WTC11 (cell line): ENCODE measurements at regions not wholly inside any gene's neighbourhood (a gene's known extent, or its start where the extent isn't known, plus 50 kb on each side); places are given as distances from the start of the nearest gene placed in this dataset.

Source experiments
- ATAC-seq: fragments of 200-7000 bp; cut with Tn5 transposase; 2 replicates; pipeline ENCODE4 v1.10.0; 2021; ENCODE audit warnings: mild to moderate bottlenecking, moderate library complexity
- CTCF ChIA-PET: fragments of 300-600 bp; sonication (Branson Sonifier 250); formaldehyde crosslinking; loops from one replicate; lab custom pipeline; 2021; ENCODE audit warnings: antibody characterized with exemption; lab: Charles Lee
- POLR2A ChIA-PET: fragments of 350-600 bp; sonication (Branson Sonifier 250); formaldehyde crosslinking; loops from one replicate; lab custom pipeline; 2021; ENCODE audit warnings: antibody characterized with exemption; lab: Charles Lee
- DNase-seq: peaks from one replicate; pipeline ENCODE4 v3.0.0; 2021; ENCODE audit warnings: low spot score
- H3K27ac Mint-ChIP-seq: 2 replicates; pipeline ENCODE4 v1.8.0; 2021; ENCODE audit warnings: mixed read lengths
- H3K27me3 Mint-ChIP-seq: 2 replicates; pipeline ENCODE4 v1.8.0; 2021; ENCODE audit warnings: low read depth, mild to moderate bottlenecking, moderate library complexity, mixed read lengths
- H3K36me3 Mint-ChIP-seq: 2 replicates; pipeline ENCODE4 v1.8.0; 2021; ENCODE audit warnings: mixed read lengths
- H3K4me1 Mint-ChIP-seq: 2 replicates; pipeline ENCODE4 v1.8.0; 2022; ENCODE audit warnings: mixed read lengths
- H3K4me3 Mint-ChIP-seq: 2 replicates; pipeline ENCODE4 v1.8.0; 2021; ENCODE audit warnings: mild to moderate bottlenecking, moderate library complexity, mixed read lengths
- H3K9me3 Mint-ChIP-seq: 2 replicates; pipeline ENCODE4 v1.8.0; 2021; ENCODE audit warnings: mixed read lengths
- ATF3 ChIP-seq: sonication (generic); formaldehyde crosslinking; conservative IDR thresholded peaks from 2 replicates; pipeline ENCODE4 v1.8.1; 2022; ENCODE audit warnings: mild to moderate bottlenecking, missing genetic modification reagents
- CREB1 ChIP-seq: sonication (generic); formaldehyde crosslinking; IDR thresholded peaks from 2 replicates; pipeline ENCODE4 v1.8.0; 2023; ENCODE audit warnings: mild to moderate bottlenecking, missing genetic modification reagents
- CREM ChIP-seq: sonication (generic); formaldehyde crosslinking; IDR thresholded peaks from 2 replicates; pipeline ENCODE4 v1.8.1; 2022; ENCODE audit warnings: mild to moderate bottlenecking, missing genetic modification reagents, moderate library complexity
- FOXP1 ChIP-seq: sonication (generic); formaldehyde crosslinking; IDR thresholded peaks from 2 replicates; pipeline ENCODE4 v1.8.0; 2022; ENCODE audit warnings: missing genetic modification reagents, mild to moderate bottlenecking, moderate library complexity, borderline replicate concordance
- IRF2 ChIP-seq: sonication (generic); formaldehyde crosslinking; IDR thresholded peaks from 2 replicates; pipeline ENCODE4 v1.8.0; 2022; ENCODE audit warnings: low read depth, missing genetic modification reagents, borderline replicate concordance
- MLX ChIP-seq: sonication (generic); formaldehyde crosslinking; IDR thresholded peaks from 2 replicates; pipeline ENCODE4 v1.8.1; 2023; ENCODE audit warnings: mild to moderate bottlenecking, missing genetic modification reagents, moderate library complexity
- MXD4 ChIP-seq: fragments of 250-450 bp; sonication (Bioruptor Pico); IDR thresholded peaks from 2 replicates; pipeline ENCODE4 v1.8.0; 2021; ENCODE audit warnings: mild to moderate bottlenecking, moderate library complexity, borderline replicate concordance
- MYBL2 ChIP-seq: sonication (generic); formaldehyde crosslinking; IDR thresholded peaks from 2 replicates; pipeline ENCODE4 v1.8.1; 2023; ENCODE audit warnings: mild to moderate bottlenecking, moderate library complexity, missing genetic modification reagents
- NFYB ChIP-seq: sonication (generic); formaldehyde crosslinking; conservative IDR thresholded peaks from 2 replicates; pipeline ENCODE4 v1.8.0; 2022; ENCODE audit warnings: low read depth, missing genetic modification reagents
- NR1H2 ChIP-seq: sonication (generic); formaldehyde crosslinking; IDR thresholded peaks from 2 replicates; pipeline ENCODE4 v1.9.0; 2021; ENCODE audit warnings: mild to moderate bottlenecking, moderate library complexity, missing genetic modification reagents
- RELA ChIP-seq: sonication (generic); formaldehyde crosslinking; IDR thresholded peaks from 2 replicates; pipeline ENCODE4 v1.8.1; 2022; ENCODE audit warnings: missing genetic modification reagents, mild to moderate bottlenecking, borderline replicate concordance
- SMAD3 ChIP-seq: sonication (generic); formaldehyde crosslinking; IDR thresholded peaks from 2 replicates; pipeline ENCODE4 v1.8.0; 2022; ENCODE audit warnings: missing genetic modification reagents, mild to moderate bottlenecking, borderline replicate concordance
- SOX15 ChIP-seq: fragments of 250-450 bp; sonication (Bioruptor Pico); IDR thresholded peaks from 2 replicates; pipeline ENCODE4 v1.9.0; 2021; ENCODE audit warnings: mild to moderate bottlenecking
- ZNF138 ChIP-seq: sonication (generic); formaldehyde crosslinking; conservative IDR thresholded peaks from 2 replicates; pipeline ENCODE4 v1.8.1; 2022; ENCODE audit warnings: mild to moderate bottlenecking, moderate library complexity, missing genetic modification reagents
- ZNF263 ChIP-seq: sonication (generic); formaldehyde crosslinking; IDR thresholded peaks from 2 replicates; pipeline ENCODE4 v1.8.1; 2022; ENCODE audit warnings: low read depth, mild to moderate bottlenecking, moderate library complexity, missing genetic modification reagents
- ZNF425 ChIP-seq: fragments of 250-450 bp; sonication (Bioruptor Pico); conservative IDR thresholded peaks from 2 replicates; pipeline ENCODE4 v1.9.0; 2021; ENCODE audit warnings: mild to moderate bottlenecking
- ZNF671 ChIP-seq: fragments of 250-450 bp; sonication (Bioruptor Pico); IDR thresholded peaks from 2 replicates; pipeline ENCODE4 v1.8.0; 2021; ENCODE audit warnings: mild to moderate bottlenecking
- TF ChIP-seq, protein P1 (sequence below): sonication (generic); formaldehyde crosslinking; IDR thresholded peaks from 2 replicates; pipeline ENCODE4 v1.8.1; 2023; ENCODE audit warnings: mild to moderate bottlenecking, missing genetic modification reagents, borderline replicate concordance
- TF ChIP-seq, protein P2 (sequence below): sonication (generic); formaldehyde crosslinking; IDR thresholded peaks from 2 replicates; pipeline ENCODE4 v1.8.1; 2023; ENCODE audit warnings: mild to moderate bottlenecking, missing genetic modification reagents, moderate library complexity
- TF ChIP-seq, protein P3 (sequence below): sonication (generic); formaldehyde crosslinking; IDR thresholded peaks from 2 replicates; pipeline ENCODE4 v1.8.0; 2023; ENCODE audit warnings: missing genetic modification reagents, mild to moderate bottlenecking, borderline replicate concordance

GRCh38 chr5:89283728-89284493 lies 400.9 kb upstream of the MEF2C start:
- H3K36me3 Mint-ChIP-seq, result no peaks in the 10 kb centered on the region
- no peak for TF ChIP-seq MLX
- TF ChIP-seq MYBL2, result no peak
- TF ChIP-seq, protein P1, sequence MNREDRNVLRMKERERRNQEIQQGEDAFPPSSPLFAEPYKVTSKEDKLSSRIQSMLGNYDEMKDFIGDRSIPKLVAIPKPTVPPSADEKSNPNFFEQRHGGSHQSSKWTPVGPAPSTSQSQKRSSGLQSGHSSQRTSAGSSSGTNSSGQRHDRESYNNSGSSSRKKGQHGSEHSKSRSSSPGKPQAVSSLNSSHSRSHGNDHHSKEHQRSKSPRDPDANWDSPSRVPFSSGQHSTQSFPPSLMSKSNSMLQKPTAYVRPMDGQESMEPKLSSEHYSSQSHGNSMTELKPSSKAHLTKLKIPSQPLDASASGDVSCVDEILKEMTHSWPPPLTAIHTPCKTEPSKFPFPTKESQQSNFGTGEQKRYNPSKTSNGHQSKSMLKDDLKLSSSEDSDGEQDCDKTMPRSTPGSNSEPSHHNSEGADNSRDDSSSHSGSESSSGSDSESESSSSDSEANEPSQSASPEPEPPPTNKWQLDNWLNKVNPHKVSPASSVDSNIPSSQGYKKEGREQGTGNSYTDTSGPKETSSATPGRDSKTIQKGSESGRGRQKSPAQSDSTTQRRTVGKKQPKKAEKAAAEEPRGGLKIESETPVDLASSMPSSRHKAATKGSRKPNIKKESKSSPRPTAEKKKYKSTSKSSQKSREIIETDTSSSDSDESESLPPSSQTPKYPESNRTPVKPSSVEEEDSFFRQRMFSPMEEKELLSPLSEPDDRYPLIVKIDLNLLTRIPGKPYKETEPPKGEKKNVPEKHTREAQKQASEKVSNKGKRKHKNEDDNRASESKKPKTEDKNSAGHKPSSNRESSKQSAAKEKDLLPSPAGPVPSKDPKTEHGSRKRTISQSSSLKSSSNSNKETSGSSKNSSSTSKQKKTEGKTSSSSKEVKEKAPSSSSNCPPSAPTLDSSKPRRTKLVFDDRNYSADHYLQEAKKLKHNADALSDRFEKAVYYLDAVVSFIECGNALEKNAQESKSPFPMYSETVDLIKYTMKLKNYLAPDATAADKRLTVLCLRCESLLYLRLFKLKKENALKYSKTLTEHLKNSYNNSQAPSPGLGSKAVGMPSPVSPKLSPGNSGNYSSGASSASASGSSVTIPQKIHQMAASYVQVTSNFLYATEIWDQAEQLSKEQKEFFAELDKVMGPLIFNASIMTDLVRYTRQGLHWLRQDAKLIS (CRISPR knock-in tag), result no peak
- no peak for TF ChIP-seq SMAD3 (CRISPR knock-in tag)
- no peak for TF ChIP-seq CREB1
- no peak for TF ChIP-seq ATF3 (CRISPR knock-in tag)
- TF ChIP-seq NR1H2 (CRISPR knock-in tag), result no peak
- TF ChIP-seq, protein P2, sequence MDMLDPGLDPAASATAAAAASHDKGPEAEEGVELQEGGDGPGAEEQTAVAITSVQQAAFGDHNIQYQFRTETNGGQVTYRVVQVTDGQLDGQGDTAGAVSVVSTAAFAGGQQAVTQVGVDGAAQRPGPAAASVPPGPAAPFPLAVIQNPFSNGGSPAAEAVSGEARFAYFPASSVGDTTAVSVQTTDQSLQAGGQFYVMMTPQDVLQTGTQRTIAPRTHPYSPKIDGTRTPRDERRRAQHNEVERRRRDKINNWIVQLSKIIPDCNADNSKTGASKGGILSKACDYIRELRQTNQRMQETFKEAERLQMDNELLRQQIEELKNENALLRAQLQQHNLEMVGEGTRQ (CRISPR knock-in tag), result no peak
- no peak for TF ChIP-seq ZNF671 (CRISPR knock-in tag)
- TF ChIP-seq FOXP1, result no peak
- no peak for TF ChIP-seq SOX15 (CRISPR knock-in tag)
- TF ChIP-seq CREM (CRISPR knock-in tag), result no peak
- no peak for TF ChIP-seq ZNF263 (CRISPR knock-in tag)
- no peak overlapping the region for H3K27ac Mint-ChIP-seq
- ChIA-PET POLR2A (no interaction called here), CTCF (interaction anchor here (0.6 to 1.0 kb wide), 5 partner anchors 13 to 1143 kb away, joined by 3 to 6 read pairs (median 3); no protein-coding TSS in a partner anchor)
- no peaks in the 10 kb centered on the region for H3K9me3 Mint-ChIP-seq
- no peaks in the 10 kb centered on the region for H3K27me3 Mint-ChIP-seq
- no peak for DNase-seq
- no peak overlapping the region for H3K4me3 Mint-ChIP-seq
- H3K4me1 Mint-ChIP-seq, result no peaks in the 10 kb centered on the region
- ATAC-seq, result peak; percentile 78

DNA sequence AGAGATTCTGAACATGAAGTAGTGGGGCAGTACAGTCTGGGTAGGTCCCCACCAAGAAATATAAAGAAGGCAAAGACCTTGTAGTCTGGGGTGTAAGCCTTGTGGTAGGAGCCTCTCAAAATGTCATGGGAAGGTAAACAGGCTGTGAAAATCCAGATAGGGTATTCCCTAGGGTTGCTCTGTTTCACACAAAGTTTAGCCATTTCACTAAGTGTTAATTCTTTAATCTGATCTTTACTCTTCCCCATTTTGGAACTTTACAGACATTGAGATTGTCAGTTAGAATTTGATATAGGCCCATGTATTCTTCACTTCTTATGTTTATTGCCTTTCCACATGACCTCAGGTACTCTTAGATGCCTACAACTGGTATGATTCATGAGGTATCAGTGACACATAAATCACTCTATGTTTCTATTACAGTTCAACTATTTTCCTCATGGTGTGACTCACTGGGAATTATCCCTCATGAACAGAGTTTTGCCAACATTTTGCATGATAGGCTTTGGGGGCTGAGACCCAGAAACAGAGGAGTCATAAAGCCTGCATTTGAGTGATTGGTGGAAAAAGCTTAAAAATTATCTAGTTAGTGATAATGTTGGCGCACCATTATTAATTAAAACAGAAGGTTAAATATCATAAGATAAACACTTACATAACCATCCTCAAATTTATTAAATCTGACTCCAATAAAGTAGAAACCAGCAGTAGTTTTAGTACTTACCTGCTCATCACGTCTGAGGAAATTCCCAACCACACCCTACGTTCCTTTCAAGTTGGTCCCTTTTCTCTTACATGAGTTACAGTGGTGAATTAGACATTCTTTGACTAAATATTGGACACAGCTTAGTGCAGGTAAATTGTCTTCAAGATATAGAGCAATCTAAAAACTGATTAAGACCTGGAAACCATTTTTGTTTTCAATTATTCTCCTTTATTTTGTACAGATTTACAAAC lies 399.8 kb upstream of the MEF2C start:
- Mint-ChIP-seq H3K4me1 (no peaks in the 10 kb centered on the region), H3K27me3 (no peaks in the 10 kb centered on the region), H3K27ac (no peak overlapping the region), H3K4me3 (no peak overlapping the region), H3K36me3 (no peaks in the 10 kb centered on the region), H3K9me3 (no peaks in the 10 kb centered on the region)
- CTCF ChIA-PET, result no interaction called here
- ATAC-seq (no peak), DNase-seq (no peak)
- POLR2A ChIA-PET, result no interaction called here
- no peak for TF ChIP-seq ZNF425 (CRISPR knock-in tag)
- TF ChIP-seq ZNF138 (CRISPR knock-in tag), result no peak
- TF ChIP-seq, protein P3, sequence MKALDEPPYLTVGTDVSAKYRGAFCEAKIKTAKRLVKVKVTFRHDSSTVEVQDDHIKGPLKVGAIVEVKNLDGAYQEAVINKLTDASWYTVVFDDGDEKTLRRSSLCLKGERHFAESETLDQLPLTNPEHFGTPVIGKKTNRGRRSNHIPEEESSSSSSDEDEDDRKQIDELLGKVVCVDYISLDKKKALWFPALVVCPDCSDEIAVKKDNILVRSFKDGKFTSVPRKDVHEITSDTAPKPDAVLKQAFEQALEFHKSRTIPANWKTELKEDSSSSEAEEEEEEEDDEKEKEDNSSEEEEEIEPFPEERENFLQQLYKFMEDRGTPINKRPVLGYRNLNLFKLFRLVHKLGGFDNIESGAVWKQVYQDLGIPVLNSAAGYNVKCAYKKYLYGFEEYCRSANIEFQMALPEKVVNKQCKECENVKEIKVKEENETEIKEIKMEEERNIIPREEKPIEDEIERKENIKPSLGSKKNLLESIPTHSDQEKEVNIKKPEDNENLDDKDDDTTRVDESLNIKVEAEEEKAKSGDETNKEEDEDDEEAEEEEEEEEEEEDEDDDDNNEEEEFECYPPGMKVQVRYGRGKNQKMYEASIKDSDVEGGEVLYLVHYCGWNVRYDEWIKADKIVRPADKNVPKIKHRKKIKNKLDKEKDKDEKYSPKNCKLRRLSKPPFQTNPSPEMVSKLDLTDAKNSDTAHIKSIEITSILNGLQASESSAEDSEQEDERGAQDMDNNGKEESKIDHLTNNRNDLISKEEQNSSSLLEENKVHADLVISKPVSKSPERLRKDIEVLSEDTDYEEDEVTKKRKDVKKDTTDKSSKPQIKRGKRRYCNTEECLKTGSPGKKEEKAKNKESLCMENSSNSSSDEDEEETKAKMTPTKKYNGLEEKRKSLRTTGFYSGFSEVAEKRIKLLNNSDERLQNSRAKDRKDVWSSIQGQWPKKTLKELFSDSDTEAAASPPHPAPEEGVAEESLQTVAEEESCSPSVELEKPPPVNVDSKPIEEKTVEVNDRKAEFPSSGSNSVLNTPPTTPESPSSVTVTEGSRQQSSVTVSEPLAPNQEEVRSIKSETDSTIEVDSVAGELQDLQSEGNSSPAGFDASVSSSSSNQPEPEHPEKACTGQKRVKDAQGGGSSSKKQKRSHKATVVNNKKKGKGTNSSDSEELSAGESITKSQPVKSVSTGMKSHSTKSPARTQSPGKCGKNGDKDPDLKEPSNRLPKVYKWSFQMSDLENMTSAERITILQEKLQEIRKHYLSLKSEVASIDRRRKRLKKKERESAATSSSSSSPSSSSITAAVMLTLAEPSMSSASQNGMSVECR (CRISPR knock-in tag), result no peak
- TF ChIP-seq SMAD3 (CRISPR knock-in tag), result no peak
- no peak for TF ChIP-seq MXD4 (CRISPR knock-in tag)
- TF ChIP-seq IRF2 (CRISPR knock-in tag), result no peak
- TF ChIP-seq NFYB (CRISPR knock-in tag), result no peak
- TF ChIP-seq RELA (CRISPR knock-in tag), result no peak
